Right lobe of liver (tissue), 6 donors: ENCODE measurements at regions not wholly inside any gene's neighbourhood (a gene's known extent, or its start where the extent isn't known, plus 50 kb on each side); places are given as distances from the start of the nearest gene placed in this dataset.
A peak's percentile ranks its signal among the peaks of the same experiment; 100 is the strongest.

Experiments
- ATAC-seq, 4 donors: fragments of 200-7000 bp; cut with Tn5 transposase; one replicate each; pipeline ENCODE4 v1.9.1; 2020; ENCODE audit warnings: mild to moderate bottlenecking in 4 of 4, moderate library complexity in 4 of 4
- DNase-seq, 3 donors: peaks; one replicate each; pipeline ENCODE4 v3.0.0-alpha.2; 2020
- H3K27ac ChIP-seq, 3 donors: fragments of 200-600 bp; one replicate each; pipeline ENCODE4 v1.8.0; 2022
- H3K27me3 ChIP-seq, 2 donors: fragments of 200-600 bp; one replicate each; pipeline ENCODE4 v1.8.0; 2022
- H3K36me3 ChIP-seq, 4 donors: fragments of 200-600 bp; sonication (generic) in 1 of 4; one replicate each; pipeline versions ENCODE4 v1.5.1 to v1.8.0; 2017 to 2022; ENCODE audit warnings: control low read depth in 1 of 4
- H3K4me1 ChIP-seq, 4 donors: fragments of 200-600 bp; sonication (generic) in 1 of 4; one replicate each; pipeline versions ENCODE4 v1.5.1 to v1.8.0; 2017 to 2022; ENCODE audit warnings: control low read depth in 1 of 4
- H3K4me3 ChIP-seq, 3 donors: fragments of 200-600 bp; one replicate each; pipeline ENCODE4 v1.8.0; 2022
- H3K9me3 ChIP-seq, 4 donors: fragments of 200-600 bp; sonication (generic) in 1 of 4; one replicate each; pipeline versions ENCODE4 v1.5.1 to v1.8.0; 2017 to 2022; ENCODE audit warnings: control low read depth in 1 of 4
- CTCF ChIP-seq, 4 donors: fragments of 200-600 bp in 3 of 4; fragments of 450-650 bp in 1 of 4; IDR thresholded peaks; one replicate each; pipeline versions ENCODE4 v1.5.1 to v1.8.0; 2016 to 2022; ENCODE audit warnings: antibody characterized with exemption in 4 of 4, mild to moderate bottlenecking in 2 of 4
- POLR2A ChIP-seq: fragments of 450-650 bp; IDR thresholded peaks from one replicate; pipeline ENCODE4 v1.6.1; 2017; ENCODE audit warnings: antibody characterized with exemption, mild to moderate bottlenecking
- WGBS: methylation state at CpG from one replicate; pipeline ENCODE4 v1.1.6; 2018; ENCODE audit warnings: low coverage, low lambda C conversion rate; ENCODE audit not compliant: insufficient coverage; ENCODE audit errors: missing lambda C conversion rate; 5-methylcytosine and 5-hydroxymethylcytosine counted together
- intact Hi-C, 2 donors: fragments of 100-400 bp; cut with DNase I; formaldehyde crosslinking; loops; one replicate each; pipeline versions ENCODE4 v1.11.2 to v1.14.1; 2022
- donor health status: DM: no; HTN: yes; CAD: no.
- donor health status: DM: no; HTN: no; CAD: no.
- donor health status: DM: no; HTN: no; CAD: no.
- donor health status: DM: no; HTN: yes; CAD: no.
- donor health status: DM: no; HTN: yes; CAD: no.

- 34% methylated on average over 7 of the region's 8 CpGs for WGBS
- ATAC-seq = peak in 2 of 4 donors; percentile 19 to 29
- H3K27ac ChIP-seq = no peak overlapping the region
- H3K4me3 ChIP-seq = no peak overlapping the region
- no peaks in the 10 kb centered on the region for H3K36me3 ChIP-seq
- TF ChIP-seq CTCF (IDR thresholded peaks at IDR 0.05) (no peak), POLR2A (no peak)
- intact Hi-C loops = loop anchor here in 1 of 2 donors (10.0 kb wide), 1 partner anchor 248 kb away; no protein-coding TSS in a partner anchor
- peaks cover 0 to 3% (median 0%) of the 10 kb centered on the region in 4 donors for H3K4me1 ChIP-seq
- no peaks in the 10 kb centered on the region for H3K9me3 ChIP-seq
- DNase-seq = no peak
- no peaks in the 10 kb centered on the region for H3K27me3 ChIP-seq
These were observed 68.7 kb upstream of the TIAM2 start for GRCh38 chr6:154926366-154926765.

GRCh38 chr6:154928325-154928922 lies 66.7 kb upstream of the TIAM2 start:
- no peaks in the 10 kb centered on the region for H3K9me3 ChIP-seq
- no peak overlapping the region for H3K27ac ChIP-seq
- TF ChIP-seq CTCF (IDR thresholded peaks at IDR 0.05) = peak; percentile 76 to 82 (median 78)
- TF ChIP-seq POLR2A = no peak
- H3K4me3 ChIP-seq = no peak overlapping the region
- ATAC-seq (peak; percentile 82 to 92 (median 88)), DNase-seq (peak in 2 of 3 donors; percentile 39 to 59)
- 6% methylated on average over 5 of the region's 5 CpGs for WGBS
- no peaks in the 10 kb centered on the region for H3K27me3 ChIP-seq
- intact Hi-C loops = loop anchor here in 1 of 2 donors (10.0 kb wide), 1 partner anchor 246 kb away; no protein-coding TSS in a partner anchor
- no peaks in the 10 kb centered on the region for H3K36me3 ChIP-seq
- H3K4me1 ChIP-seq = peaks cover 0 to 3% (median 0%) of the 10 kb centered on the region in 4 donors

- Histone ChIP-seq H3K4me3 (no peak overlapping the region), H3K4me1 (peaks cover 0 to 3% (median 0%) of the 10 kb centered on the region in 4 donors), H3K27ac (no peak overlapping the region), H3K9me3 (no peaks in the 10 kb centered on the region), H3K36me3 (no peaks in the 10 kb centered on the region), H3K27me3 (no peaks in the 10 kb centered on the region)
- ATAC-seq (no peak), DNase-seq (no peak)
- TF ChIP-seq CTCF (IDR thresholded peaks at IDR 0.05) (no peak), POLR2A (no peak)
- intact Hi-C loops = no loop called here
- WGBS = 86% methylated on average over 5 of the region's 6 CpGs
These were observed 64.7 kb upstream of the TIAM2 start for GRCh38 chr6:154930451-154930851.

GRCh38 chr6:154931711-154932424 lies 63.2 kb upstream of the TIAM2 start:
- intact Hi-C loops = no loop called here
- no peak for DNase-seq
- Histone ChIP-seq H3K4me1 (no peaks in the 10 kb centered on the region), H3K27me3 (no peaks in the 10 kb centered on the region), H3K9me3 (no peaks in the 10 kb centered on the region), H3K36me3 (no peaks in the 10 kb centered on the region), H3K27ac (no peak overlapping the region), H3K4me3 (no peak overlapping the region)
- 84% methylated on average over 4 of the region's 4 CpGs for WGBS
- ATAC-seq = no peak
- no peak for TF ChIP-seq POLR2A
- no peak for TF ChIP-seq CTCF (IDR thresholded peaks at IDR 0.05)
